ENCODE measurements at regions not wholly inside any gene's neighbourhood (a gene's known extent, or its start where the extent isn't known, plus 50 kb on each side); places are given as distances from the start of the nearest gene placed in this dataset.

GRCh38 chr10:10938676-10939075 lies 79.0 kb upstream of the CELF2 start:
- H3K4me1 ChIP-seq: no peaks in the 10 kb centered on the region
- no peak for DNase-seq
- H3K4me1 Mint-ChIP-seq (ENCODE audit: low read depth, unreplicated experiment): no peaks in the 10 kb centered on the region
- no peak overlapping the region for H3K4me3 Mint-ChIP-seq (ENCODE audit: unreplicated experiment)
- H3K36me3 ChIP-seq (ENCODE audit: control insufficient read depth, insufficient read depth, low read length): no peaks in the 10 kb centered on the region
- H3K9me3 ChIP-seq: no peaks in the 10 kb centered on the region
- H3K36me3 Mint-ChIP-seq (ENCODE audit: insufficient read depth, unreplicated experiment): no peaks in the 10 kb centered on the region
- CTCF ChIA-PET: no interaction called here
- BruUV-seq (replicated peaks): no TSS peak
- H3K4me3 ChIP-seq (ENCODE audit: low read depth, low read length): no peak overlapping the region
- H3K9me3 Mint-ChIP-seq (ENCODE audit: unreplicated experiment): peaks cover 17% of the 10 kb centered on the region
- intact Hi-C loops (cut with micrococcal nuclease; ENCODE audit: unreplicated experiment): no loop called here
- POLR2A ChIA-PET: no interaction called here
- no peaks in the 10 kb centered on the region for H3K27me3 ChIP-seq (replicated peaks; ENCODE audit: control insufficient read depth, insufficient read depth, low read length)
- H3K27ac Mint-ChIP-seq (ENCODE audit: unreplicated experiment): no peak overlapping the region
- no peak for TF ChIP-seq CTCF (IDR thresholded peaks at IDR 0.05; ENCODE audit: insufficient read depth in 1 of 2, low read depth in 1 of 2, low read length in 1 of 2, severe bottlenecking in 1 of 2, unreplicated experiment in 1 of 2)
- peaks cover 6% of the 10 kb centered on the region for H3K27me3 Mint-ChIP-seq (ENCODE audit: insufficient read depth, unreplicated experiment)

GRCh38 chr10:10941127-10941730 lies 76.4 kb upstream of the CELF2 start:
- H3K4me1 Mint-ChIP-seq (ENCODE audit: low read depth, unreplicated experiment): no peaks in the 10 kb centered on the region

GRCh38 chr10:10942441-10942840 lies 75.2 kb upstream of the CELF2 start:
- no peak for TF ChIP-seq CTCF (IDR thresholded peaks at IDR 0.05; ENCODE audit: insufficient read depth in 1 of 2, low read depth in 1 of 2, low read length in 1 of 2, severe bottlenecking in 1 of 2, unreplicated experiment in 1 of 2)
- Mint-ChIP-seq H3K9me3 (ENCODE audit: unreplicated experiment) (peaks cover 27% of the 10 kb centered on the region), H3K4me1 (ENCODE audit: low read depth, unreplicated experiment) (no peaks in the 10 kb centered on the region)

More at GRCh38 chr10:10941127-10941730, 76.4 kb upstream of the CELF2 start:
- Histone ChIP-seq H3K36me3 (ENCODE audit: control insufficient read depth, insufficient read depth, low read length) (no peaks in the 10 kb centered on the region), H3K4me3 (ENCODE audit: low read depth, low read length) (no peak overlapping the region), H3K4me1 (no peaks in the 10 kb centered on the region), H3K9me3 (peaks cover 4% of the 10 kb centered on the region; the same call in 1 of the 2 replicates), H3K27me3 (replicated peaks; ENCODE audit: control insufficient read depth, insufficient read depth, low read length) (no peaks in the 10 kb centered on the region)
- no peak for DNase-seq
- CTCF ChIA-PET: no interaction called here
- Mint-ChIP-seq H3K9me3 (ENCODE audit: unreplicated experiment) (peaks cover 27% of the 10 kb centered on the region), H3K27me3 (ENCODE audit: insufficient read depth, unreplicated experiment) (peaks cover 11% of the 10 kb centered on the region), H3K27ac (ENCODE audit: unreplicated experiment) (no peak overlapping the region), H3K4me3 (ENCODE audit: unreplicated experiment) (no peak overlapping the region), H3K36me3 (ENCODE audit: insufficient read depth, unreplicated experiment) (no peaks in the 10 kb centered on the region)
- intact Hi-C loops (cut with micrococcal nuclease; ENCODE audit: unreplicated experiment): no loop called here
- BruUV-seq (replicated peaks): no TSS peak
- TF ChIP-seq CTCF (IDR thresholded peaks at IDR 0.05; ENCODE audit: insufficient read depth in 1 of 2, low read depth in 1 of 2, low read length in 1 of 2, severe bottlenecking in 1 of 2, unreplicated experiment in 1 of 2): no peak
- POLR2A ChIA-PET: no interaction called here

More at GRCh38 chr10:10942441-10942840, 75.2 kb upstream of the CELF2 start:
- POLR2A ChIA-PET: no interaction called here
- CTCF ChIA-PET: no interaction called here
- Mint-ChIP-seq H3K36me3 (ENCODE audit: insufficient read depth, unreplicated experiment) (no peaks in the 10 kb centered on the region), H3K4me3 (ENCODE audit: unreplicated experiment) (no peak overlapping the region), H3K27me3 (ENCODE audit: insufficient read depth, unreplicated experiment) (peaks cover 13% of the 10 kb centered on the region), H3K27ac (ENCODE audit: unreplicated experiment) (no peak overlapping the region)
- Histone ChIP-seq H3K4me3 (ENCODE audit: low read depth, low read length) (no peak overlapping the region), H3K36me3 (ENCODE audit: control insufficient read depth, insufficient read depth, low read length) (no peaks in the 10 kb centered on the region), H3K27me3 (replicated peaks; ENCODE audit: control insufficient read depth, insufficient read depth, low read length) (no peaks in the 10 kb centered on the region), H3K9me3 (peaks cover 4% of the 10 kb centered on the region; the same call in 1 of the 2 replicates), H3K4me1 (no peaks in the 10 kb centered on the region)
- BruUV-seq (replicated peaks): no TSS peak
- DNase-seq: no peak
- intact Hi-C loops (cut with micrococcal nuclease; ENCODE audit: unreplicated experiment): no loop called here
